UCSD-AML1 (cell line): ENCODE measurements at regions not wholly inside any gene's neighbourhood (a gene's known extent, or its start where the extent isn't known, plus 50 kb on each side); places are given as distances from the start of the nearest gene placed in this dataset.

Experiments used
- DNase-seq: peaks from one replicate; lab custom pipeline; 2025; ENCODE audit not compliant: unreplicated experiment; lab: John Stamatoyannopoulos, UW

DNA sequence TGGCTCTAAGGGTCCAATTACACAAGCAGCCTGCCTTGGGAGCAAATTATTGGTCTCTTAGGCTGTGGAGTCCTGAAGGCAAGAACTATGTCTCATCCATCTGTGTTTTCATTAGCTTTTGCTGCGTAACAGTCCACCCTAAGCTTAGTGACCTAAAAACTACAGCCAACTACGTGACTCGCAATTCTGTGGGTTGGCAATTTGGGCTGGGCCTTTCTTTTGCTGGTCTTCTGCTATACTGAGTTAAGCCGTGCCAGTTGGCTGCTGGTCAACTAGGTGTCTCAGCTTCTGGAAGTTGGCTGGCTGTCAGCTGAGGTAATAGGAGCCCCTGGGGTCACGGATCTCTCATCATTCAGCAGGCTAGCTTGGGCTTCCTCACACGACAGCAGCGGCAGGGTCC, 205.6 kb upstream of the S100G start:
- DNase-seq, result no peak

DNA sequence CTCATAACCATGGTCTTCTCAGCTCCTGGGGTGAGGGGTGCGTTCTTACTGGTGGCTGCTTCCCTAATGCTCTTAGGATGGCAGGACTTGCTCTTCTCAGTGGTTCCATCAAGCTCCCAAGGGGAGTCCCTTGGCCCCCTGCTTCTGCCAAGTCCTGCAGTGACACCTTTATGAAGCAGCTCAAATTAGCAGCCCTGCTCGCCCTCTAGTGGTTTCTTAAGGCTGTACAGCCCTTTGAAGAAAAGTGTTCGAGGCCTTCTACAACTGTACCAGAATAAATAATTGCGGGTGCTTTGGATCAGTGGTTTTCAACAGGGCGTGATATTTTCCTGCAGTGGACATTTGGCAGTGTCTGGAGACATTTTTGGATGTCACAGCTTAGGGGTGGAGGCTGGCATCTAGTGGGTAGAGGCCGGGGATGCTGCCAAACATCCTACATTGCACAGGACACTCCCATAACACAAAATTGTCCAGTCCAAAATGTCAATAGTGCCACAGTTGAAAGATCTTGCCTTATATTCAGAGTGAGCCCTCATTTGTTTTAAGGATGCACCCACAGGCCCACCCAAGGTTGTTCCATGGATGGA, 204.7 kb upstream of the S100G start:
- peak; percentile 23 for DNase-seq

DNA sequence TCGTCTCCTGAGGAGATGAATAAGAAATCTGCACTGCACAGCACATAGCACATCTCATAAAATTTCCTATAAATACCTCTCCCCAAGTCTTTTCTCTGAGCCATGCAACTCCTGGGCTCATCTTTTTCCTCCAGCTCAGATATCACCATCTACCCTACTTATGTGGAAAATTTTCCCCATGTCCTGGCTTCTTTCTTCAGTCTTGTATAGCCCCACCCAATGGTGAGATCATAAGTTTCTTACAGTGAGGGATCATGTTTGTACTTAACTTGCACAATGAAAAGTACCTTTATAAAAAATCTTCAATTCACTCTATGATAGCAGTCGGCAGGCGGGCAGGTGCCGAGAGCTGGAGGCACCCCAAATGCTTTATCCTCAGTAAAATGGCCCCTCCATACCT, 198.6 kb upstream of the S100G start:
- no peak for DNase-seq

DNA sequence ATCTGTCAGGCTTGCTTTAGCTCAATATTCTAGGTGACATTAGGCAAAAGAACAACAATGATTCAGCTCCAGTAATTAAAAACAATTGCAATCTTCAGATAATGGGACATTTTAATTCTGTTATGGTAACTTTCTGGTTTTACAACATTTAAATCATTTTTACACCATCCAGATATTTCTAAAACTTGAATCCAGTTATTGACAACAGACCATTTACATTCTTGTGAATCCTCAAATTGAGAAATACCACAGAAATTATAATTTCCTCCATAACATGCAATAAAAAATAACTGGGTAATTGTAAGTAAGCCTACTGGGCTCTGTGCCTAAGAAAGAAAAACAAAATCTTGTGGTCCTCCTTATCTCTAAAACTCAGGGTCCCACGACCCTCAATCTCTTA, 195.0 kb upstream of the S100G start:
- DNase-seq, result no peak

DNA sequence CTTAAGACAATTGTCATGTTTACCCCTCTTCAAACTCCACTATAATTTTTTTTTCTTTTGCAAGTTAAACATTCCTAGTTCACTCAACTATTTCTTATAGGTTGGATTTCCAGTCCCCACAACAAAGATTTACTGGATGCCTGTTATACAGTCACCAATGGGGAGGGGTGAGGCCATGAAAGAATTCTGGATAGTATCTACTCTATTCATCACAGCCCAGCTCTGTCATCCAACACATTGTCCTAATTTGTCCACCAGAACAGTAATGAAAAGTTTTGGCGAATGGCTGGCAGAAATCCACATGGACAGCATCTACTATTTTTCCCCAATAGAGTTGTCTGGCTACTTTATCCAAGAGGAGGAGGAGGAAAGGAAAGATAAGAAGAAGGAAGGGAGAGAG, 192.7 kb upstream of the S100G start:
- no peak for DNase-seq

DNA sequence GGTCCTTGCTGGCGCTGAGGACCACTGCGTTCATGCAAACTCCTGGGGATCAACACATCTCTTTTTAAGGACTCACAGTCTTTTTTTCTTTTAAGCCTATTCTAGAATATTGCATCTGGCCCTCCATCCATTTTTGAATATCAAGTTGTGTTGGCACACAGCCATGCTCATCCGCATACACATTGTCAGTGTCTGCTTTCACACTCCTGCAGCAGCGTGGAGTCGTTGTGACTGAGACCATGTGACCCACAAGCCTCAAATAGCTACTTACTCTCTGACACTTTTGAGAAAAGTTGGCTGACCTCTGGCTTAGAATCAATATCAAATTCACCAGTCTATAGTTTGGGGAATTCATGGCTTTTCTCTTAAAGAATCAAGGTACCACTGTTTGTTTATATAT, 191.8 kb upstream of the S100G start:
- DNase-seq, result no peak

DNA sequence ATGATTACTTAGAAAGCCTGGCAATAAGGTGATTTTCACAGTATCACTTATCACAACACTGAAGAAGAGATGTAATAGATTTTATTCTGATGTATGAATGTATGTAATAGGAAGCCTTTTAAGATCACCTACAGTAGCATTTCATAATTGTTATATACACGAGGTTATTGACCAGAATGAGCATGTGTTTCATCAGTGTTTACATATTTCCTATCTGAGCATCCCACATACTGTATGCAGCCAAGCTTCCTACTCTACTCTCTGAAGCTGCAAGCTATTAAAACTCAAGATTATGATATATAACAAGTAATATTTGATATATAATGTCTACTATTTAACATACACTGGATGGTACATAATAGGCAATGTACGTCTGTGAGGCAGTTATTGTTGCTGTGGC, 190.9 kb upstream of the S100G start:
- DNase-seq, result no peak

DNA sequence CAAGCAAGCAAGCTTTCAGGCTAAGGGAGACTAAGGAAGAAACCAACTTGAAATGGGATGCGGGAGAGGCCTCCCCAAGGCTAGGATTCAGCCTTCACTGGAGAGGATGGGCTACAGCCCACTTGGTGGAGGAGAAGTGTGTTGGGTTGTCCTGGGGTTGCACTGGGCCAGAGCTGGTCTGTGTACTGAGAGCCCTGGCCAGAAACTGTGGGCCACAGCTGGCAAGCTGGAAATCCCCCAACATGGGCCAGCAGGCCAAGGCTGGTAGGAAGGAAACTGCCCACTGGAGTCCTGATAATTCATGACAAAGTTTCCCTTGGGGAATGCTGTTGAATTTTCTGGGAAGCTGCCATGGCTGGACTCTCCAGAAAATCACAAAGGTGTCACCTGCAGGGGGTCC, 188.0 kb upstream of the S100G start:
- no peak for DNase-seq

DNA sequence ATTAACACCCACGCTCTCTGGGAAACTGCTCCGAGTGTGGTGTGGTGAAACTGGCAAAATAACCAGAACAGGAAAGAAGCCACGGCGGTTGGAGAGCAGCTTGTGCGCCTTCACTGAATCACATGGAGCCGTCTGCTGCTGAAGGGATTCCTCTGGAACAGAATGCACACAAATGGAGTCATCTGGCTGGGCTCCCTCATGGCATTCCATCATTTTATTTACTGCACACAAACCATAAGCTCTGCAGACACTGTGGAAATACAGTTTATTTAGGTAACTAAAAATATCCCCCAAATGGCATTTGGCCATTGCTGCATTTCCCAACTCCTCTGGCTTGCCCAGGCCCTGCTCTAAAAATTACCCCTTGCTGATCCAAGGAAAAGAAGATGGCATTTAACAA, 187.0 kb upstream of the S100G start:
- DNase-seq, result no peak

DNA sequence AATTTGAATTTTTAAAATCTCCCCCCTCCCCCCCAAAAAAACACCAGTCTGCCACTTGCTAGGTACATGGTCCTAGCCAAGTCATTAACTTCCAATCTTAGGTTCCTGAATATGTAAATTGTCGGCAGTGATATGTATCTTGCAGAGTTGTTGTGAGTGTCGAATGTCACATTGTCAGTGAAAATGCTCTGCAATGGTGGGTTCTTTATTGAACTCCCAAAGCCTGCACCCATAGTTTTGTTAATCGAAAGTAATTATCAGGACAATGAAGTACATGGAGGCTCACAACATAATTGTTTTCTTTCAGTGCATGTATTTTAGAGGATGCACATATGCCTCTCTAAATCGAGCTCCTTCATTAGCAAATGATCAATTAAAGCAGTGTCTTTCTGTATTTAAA, 185.6 kb upstream of the S100G start:
- no peak for DNase-seq

DNA sequence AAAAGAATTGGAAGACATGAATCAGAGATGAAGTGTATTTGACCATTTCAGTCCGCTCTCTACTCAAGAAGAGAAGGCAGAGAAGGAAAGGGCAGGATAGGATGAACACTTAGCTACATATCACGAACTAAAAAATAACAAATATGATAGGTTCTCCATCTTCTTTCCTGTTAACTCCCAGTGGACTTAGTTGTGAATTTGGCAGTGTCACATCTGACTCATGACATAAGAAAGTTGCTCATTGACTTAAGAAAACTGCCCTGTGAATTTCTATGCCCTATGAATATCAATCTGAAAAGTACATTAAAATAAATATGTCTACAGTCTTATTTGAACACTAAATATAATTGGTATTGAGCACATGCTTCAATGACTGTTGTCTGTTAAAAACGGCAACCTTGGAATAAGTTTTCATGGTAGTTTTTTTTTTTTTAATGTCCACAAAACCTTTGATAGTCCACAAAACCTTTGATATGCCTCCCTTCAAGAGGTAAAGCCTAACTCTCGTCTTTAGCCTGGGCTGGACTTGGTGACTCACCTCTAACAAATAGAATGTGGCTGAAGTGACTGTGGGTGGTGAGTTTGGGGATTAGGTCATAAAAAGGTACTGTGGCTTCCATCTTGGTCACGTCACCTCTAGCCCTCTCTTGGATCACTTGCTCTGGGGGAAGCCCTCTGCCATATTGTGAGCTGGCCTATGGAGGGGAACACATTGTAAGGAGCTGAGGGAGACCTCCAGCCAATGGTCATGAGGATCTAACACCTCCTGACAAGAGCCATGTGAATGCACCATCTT, 184.7 kb upstream of the S100G start:
- no peak for DNase-seq

DNA sequence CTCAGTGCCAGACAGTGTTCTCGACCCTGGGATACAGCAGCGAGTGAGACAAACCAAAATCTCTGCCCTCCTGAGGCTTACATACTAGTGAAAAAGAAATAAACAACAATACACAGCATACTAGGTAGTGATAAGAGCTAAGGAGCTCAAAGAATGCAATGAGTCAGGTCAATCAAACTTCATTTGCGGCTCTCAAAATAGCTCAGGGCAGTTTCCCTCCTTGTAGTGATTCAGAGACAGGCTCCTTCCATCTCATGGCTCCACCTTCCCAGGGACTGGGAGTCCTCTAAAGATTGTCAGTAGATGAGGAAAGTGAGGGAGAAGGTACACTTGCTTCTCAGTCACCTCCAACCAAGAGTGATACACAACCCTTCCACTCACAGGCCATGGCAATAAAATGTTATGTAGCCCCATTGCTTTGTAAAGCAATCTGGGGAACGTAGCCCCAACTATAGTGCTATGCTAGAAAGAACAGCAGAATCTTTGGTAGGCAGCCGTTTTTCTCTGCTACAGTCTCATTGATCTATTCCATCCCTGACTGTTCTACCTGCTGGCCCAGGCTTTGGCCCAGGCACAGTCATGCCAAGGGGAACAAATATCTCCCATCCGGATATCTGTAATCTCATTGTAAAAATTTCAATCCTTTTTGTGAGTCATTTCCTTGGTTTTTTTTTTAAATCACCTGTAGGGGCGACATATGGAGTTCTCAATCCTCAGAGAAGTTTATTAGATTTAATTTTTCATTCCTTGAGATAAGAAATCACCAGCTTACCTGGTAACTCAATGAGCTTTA, 183.1 kb upstream of the S100G start:
- DNase-seq, result no peak

DNA sequence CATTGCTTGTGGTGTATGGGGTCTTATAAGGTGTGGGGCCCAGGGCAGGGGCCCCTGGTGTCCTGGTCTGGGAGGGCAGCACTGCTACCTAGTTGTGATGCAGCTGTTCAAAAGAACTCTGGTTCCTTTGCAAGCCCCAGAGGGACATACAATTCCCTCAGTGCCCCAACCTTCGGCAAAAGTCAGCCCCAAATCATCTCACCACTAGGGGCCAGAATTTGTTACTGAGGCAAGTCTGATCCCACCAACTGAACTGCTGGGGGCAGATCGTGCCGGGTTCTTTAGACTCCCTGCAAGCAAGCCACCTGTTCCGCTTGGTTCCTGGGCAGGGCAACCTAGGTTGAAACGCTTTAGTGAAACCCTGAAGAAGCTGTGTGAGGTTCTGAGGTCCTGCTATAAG, 180.1 kb upstream of the S100G start:
- no peak for DNase-seq

DNA sequence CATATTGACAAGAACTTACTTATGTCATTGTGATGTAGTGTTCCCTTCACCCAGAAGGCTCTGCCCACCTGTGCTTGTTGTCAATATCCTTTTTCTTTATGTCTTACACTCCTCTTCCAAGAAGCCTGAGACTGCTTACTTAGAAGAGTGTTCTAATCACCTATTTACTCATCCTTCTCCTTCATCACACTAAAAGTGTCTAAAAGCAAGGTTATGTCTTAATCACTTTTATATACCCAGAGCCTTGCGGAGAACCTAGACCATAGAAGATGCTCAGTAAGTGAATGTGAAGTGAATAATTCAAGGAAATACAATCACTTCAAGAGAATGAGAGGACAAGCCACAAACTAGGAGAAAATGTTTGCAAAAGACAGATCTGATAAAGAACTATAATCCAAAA, 177.6 kb upstream of the S100G start:
- no peak for DNase-seq

DNA sequence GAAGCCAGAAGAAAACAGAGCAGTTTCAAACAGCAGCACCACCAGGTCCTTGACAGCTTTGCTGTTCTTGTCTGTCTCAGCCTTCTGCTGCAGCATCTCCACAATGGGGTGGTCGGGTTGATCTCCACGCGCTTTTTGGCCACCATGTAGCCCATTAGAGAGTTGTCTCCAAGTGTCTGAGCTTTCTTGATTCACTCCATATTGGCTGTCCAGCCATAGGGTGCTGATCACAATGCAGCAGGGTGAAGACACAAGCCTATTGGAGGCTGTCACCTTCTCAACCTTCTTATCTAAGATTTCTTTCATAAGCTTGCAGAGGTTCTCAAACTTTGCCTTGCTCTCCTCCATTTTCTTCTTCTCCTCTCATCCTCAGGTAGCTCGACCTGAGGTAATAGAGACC, 175.4 kb upstream of the S100G start:
- no peak for DNase-seq

DNA sequence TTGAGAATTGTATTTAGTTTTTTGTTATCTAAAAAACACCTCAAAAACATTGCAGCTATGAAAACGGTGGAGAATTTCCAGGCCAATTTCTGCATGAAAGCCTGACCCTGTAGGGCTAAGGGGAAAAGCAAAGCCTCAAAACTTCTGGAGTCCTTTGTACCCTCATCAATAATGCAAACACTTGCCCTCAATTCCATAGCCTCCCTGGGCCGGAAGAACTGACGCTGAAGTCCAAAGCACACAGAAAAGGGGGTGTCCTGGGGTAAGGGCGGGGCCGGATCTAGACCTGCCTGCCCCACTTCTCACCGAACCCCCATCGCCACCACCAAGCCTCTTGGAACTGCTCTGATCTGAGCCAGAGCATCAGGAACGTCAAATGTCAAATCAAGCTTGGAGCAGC, 173.9 kb upstream of the S100G start:
- DNase-seq, result no peak

DNA sequence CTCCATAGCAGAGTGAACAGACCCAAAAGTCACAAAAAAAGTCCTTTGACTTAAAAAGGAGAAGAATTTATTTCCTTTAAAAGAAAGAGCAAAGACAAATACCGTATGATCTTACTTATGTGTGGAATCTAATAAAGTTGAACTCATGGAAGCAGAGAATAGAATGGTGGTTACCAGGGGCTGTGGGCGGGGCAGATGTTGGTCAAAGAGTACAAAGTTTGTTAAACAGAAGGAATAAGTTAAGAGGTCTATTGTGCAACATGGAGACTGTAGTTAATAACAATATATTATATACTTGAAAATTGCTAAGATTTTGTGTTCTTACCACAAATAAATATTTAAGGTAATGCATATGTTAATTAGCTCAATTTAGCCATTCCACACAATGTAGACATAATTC, 173.3 kb upstream of the S100G start:
- no peak for DNase-seq

DNA sequence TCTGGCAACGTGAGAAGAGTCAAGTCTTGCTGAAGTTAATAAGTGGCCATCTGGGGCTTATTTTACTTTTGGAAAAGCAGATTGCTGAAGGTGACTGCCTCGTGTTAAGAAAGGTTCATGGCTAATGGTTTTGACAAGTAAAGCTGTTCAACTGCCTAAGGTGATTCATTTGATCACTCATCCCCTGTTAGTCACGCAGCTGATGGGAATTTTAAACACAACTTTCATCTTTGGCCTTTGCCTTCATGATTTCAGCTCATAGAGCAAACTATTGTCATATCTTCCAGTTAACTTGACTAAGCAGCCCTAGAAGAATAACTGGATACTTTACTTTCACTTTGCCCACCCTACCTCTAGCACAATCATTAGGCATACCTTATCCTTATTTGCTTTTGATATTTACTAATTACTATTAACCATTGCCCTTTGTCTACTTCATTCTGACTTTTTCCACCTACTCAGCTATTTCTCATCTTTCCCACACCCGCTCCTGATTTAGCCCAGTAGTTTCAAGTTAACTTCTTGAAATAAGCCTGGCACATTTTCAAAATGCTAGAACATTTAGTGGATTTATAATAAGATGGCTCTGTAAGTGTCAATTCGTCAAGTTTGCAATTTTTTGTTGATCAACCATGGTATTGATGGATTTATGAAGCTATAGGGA, 170.6 kb upstream of the S100G start:
- DNase-seq, result no peak

DNA sequence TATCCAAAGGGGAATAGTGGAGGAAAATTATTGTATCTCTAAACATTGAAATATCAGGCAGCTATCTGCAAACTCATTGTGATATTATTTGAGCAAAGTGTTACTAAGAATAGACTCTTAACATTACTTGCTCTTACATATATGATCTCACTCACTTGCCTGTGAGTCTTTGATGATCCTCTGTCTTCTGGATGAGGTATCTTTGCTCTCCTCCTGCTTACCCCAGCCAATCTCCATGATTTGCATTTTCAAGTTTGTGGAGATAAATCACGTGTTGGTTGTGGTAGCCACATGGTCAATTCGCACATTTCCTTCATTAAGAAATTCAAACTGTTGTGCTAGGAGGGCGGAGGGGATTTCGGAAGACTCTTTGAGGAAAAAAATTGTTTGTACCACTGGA, 169.9 kb upstream of the S100G start:
- no peak for DNase-seq

DNA sequence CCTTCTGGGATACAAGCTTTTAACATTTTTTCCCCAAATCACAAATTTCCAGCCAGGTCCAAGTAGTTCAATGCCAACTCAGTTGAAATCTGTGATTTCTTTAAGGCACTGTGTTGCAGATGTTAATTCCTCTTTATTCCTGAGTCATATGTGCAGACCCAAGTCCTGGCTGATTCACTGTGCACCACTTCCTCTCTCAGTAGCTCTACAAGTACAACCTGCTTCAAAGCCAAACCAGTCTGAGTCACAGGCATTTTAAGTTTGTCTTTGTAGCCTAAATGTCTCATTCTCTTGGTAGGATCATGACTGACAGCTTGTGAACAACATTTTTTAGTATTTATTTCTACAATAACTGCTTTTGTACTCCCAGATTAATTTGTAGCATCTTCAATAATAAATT, 165.6 kb upstream of the S100G start:
- DNase-seq, result no peak

DNA sequence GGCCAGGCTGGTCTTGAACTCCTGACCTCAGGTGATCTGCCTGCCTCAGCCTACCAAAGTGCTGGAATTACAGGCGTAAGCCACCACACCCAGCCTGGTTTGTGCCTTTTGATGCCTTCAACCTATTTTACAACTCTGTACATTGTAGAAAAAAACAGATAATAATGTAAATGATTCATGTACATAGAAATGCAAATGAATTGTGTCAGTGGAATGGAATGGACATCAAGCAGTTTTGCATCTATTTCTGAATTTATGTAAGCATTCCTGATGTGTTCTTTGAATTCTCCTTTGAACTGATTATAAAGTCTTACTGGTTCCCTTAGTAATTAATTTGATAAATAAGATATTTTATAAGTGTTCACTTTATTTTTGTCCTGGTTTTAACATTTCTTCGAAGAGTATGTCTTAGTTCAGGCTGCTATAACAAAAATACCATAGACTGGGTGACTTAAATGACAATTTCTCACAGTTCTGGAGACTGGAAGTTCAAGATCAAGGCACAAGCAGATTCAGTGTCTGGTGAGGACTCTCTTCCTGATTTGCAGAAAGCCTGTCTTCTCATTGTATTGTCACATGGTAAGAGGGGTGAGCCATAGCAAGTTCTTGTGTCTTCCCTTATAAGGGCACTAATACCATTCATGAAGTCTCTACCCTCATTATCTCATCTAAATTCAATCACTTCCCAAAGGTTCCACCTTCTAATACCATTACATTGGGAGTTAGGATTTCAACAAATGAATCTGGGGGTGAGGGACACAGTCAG, 162.2 kb upstream of the S100G start:
- no peak for DNase-seq
